Muscle of arm (tissue), 1 donor: ENCODE measurements at regions not wholly inside any gene's neighbourhood (a gene's known extent, or its start where the extent isn't known, plus 50 kb on each side); places are given as distances from the start of the nearest gene placed in this dataset.

Source experiments
- DNase-seq: peaks from one replicate; pipeline ENCODE4 v3.0.0-alpha.2; 2013

DNA sequence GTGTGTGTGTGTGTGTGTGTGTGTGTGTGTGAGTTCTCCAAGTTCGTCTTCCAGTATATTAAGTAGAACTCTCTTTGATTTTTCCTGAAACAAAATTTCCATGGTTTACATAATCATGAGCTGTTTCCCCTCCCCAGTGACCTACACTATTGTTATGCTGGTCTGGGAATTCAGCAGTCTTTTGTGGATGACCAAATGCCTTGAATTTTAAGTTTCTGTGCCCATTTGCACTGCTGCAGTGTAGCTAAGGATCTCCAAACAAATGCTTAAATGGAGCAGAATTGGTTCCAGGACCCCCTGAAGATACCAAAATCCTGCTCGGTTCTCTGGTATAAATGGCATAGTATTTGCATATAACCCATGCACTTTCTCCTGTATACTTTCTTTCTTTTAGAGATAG lies 77.2 kb upstream of the SLC34A2 start:
- DNase-seq = no peak

GRCh38 chr4:25580633-25581467 lies 74.8 kb upstream of the SLC34A2 start:
- DNase-seq = no peak

GRCh38 chr4:25585901-25586523 lies 69.6 kb upstream of the SLC34A2 start:
- DNase-seq = no peak

GRCh38 chr4:25588206-25588605 lies 67.4 kb upstream of the SLC34A2 start:
- DNase-seq = no peak

- DNase-seq = no peak
Measured at GRCh38 chr4:25590171-25590570, 65.5 kb upstream of the SLC34A2 start.

- no peak for DNase-seq
Measured at GRCh38 chr4:25592736-25593135, 62.9 kb upstream of the SLC34A2 start.
